ENCODE measurements at regions not wholly inside any gene's neighbourhood (a gene's known extent, or its start where the extent isn't known, plus 50 kb on each side); places are given as distances from the start of the nearest gene placed in this dataset.

GRCh38 chr6:140311146-140311545 lies 936.7 kb upstream of the CITED2 start:
- no peaks in the 10 kb centered on the region for H3K4me1 ChIP-seq (replicated peaks; ENCODE audit: insufficient read depth)
- intact Hi-C loops (cut with micrococcal nuclease; ENCODE audit: unreplicated experiment): no loop called here
- BruUV-seq (replicated peaks): no TSS peak
- no peaks in the 10 kb centered on the region for H3F3A ChIP-seq (ENCODE audit: insufficient read depth, low read depth)
- H3K4me3 ChIP-seq: no peak overlapping the region
- no peaks in the 10 kb centered on the region for H3K36me3 ChIP-seq (ENCODE audit: low read depth)
- no peak for DNase-seq
- no peaks in the 10 kb centered on the region for H3K9me3 ChIP-seq (ENCODE audit: insufficient read depth, low read depth)
- no peaks in the 10 kb centered on the region for H3K27me3 ChIP-seq (ENCODE audit: insufficient read depth, low read depth)
- H3K4me2 ChIP-seq: no peak overlapping the region
- no peaks in the 10 kb centered on the region for H3K79me2 ChIP-seq (ENCODE audit: low read depth)
- no peak overlapping the region for H3K27ac ChIP-seq
- no peaks in the 10 kb centered on the region for H4K20me1 ChIP-seq (ENCODE audit: insufficient read depth)
- no peaks in the 10 kb centered on the region for H3K9me2 ChIP-seq (ENCODE audit: insufficient read depth)
- ChIA-PET POLR2A (ENCODE audit: unreplicated experiment) (no interaction called here), CTCF (no interaction called here)
- TF ChIP-seq EZH2 (IDR thresholded peaks at IDR 0.05; ENCODE audit: low read depth): no peak
- no peak for TF ChIP-seq CTCF (conservative IDR thresholded peaks at IDR 0.05)
- no peak overlapping the region for H2AFZ ChIP-seq

GRCh38 chr6:140303218-140303949 lies 928.9 kb upstream of the CITED2 start:
- Histone ChIP-seq H3K4me2 (no peak overlapping the region), H3K79me2 (ENCODE audit: low read depth) (no peaks in the 10 kb centered on the region), H3K4me1 (replicated peaks; ENCODE audit: insufficient read depth) (no peaks in the 10 kb centered on the region), H3K4me3 (no peak overlapping the region), H3K27me3 (ENCODE audit: insufficient read depth, low read depth) (no peaks in the 10 kb centered on the region), H3K36me3 (ENCODE audit: low read depth) (no peaks in the 10 kb centered on the region), H2AFZ (no peak overlapping the region), H3K9me2 (ENCODE audit: insufficient read depth) (no peaks in the 10 kb centered on the region), H3K27ac (no peak overlapping the region), H3K9me3 (ENCODE audit: insufficient read depth, low read depth) (no peaks in the 10 kb centered on the region), H3F3A (ENCODE audit: insufficient read depth, low read depth) (no peaks in the 10 kb centered on the region), H4K20me1 (ENCODE audit: insufficient read depth) (no peaks in the 10 kb centered on the region)
- no TSS peak for BruUV-seq (replicated peaks)
- ChIA-PET POLR2A (ENCODE audit: unreplicated experiment) (no interaction called here), CTCF (no interaction called here)
- no peak for TF ChIP-seq EZH2 (IDR thresholded peaks at IDR 0.05; ENCODE audit: low read depth)
- TF ChIP-seq CTCF (conservative IDR thresholded peaks at IDR 0.05): no peak
- intact Hi-C loops (cut with micrococcal nuclease; ENCODE audit: unreplicated experiment): no loop called here
- DNase-seq: no peak

GRCh38 chr6:140300331-140300730 lies 925.9 kb upstream of the CITED2 start:
- no peak for DNase-seq
- Histone ChIP-seq H2AFZ (no peak overlapping the region), H3K27me3 (ENCODE audit: insufficient read depth, low read depth) (no peaks in the 10 kb centered on the region), H3K4me3 (no peak overlapping the region), H4K20me1 (ENCODE audit: insufficient read depth) (no peaks in the 10 kb centered on the region), H3K4me1 (replicated peaks; ENCODE audit: insufficient read depth) (no peaks in the 10 kb centered on the region), H3K27ac (no peak overlapping the region), H3K9me2 (ENCODE audit: insufficient read depth) (no peaks in the 10 kb centered on the region), H3K4me2 (no peak overlapping the region), H3K36me3 (ENCODE audit: low read depth) (no peaks in the 10 kb centered on the region), H3K9me3 (ENCODE audit: insufficient read depth, low read depth) (no peaks in the 10 kb centered on the region), H3F3A (ENCODE audit: insufficient read depth, low read depth) (no peaks in the 10 kb centered on the region), H3K79me2 (ENCODE audit: low read depth) (no peaks in the 10 kb centered on the region)
- TF ChIP-seq CTCF (conservative IDR thresholded peaks at IDR 0.05) (no peak), EZH2 (IDR thresholded peaks at IDR 0.05; ENCODE audit: low read depth) (no peak)
- CTCF ChIA-PET: no interaction called here
- intact Hi-C loops (cut with micrococcal nuclease; ENCODE audit: unreplicated experiment): no loop called here
- no TSS peak for BruUV-seq (replicated peaks)
- POLR2A ChIA-PET (ENCODE audit: unreplicated experiment): no interaction called here

All from PC-9 (cell line).